Esophagus squamous epithelium (tissue), 5 donors: ENCODE measurements at regions not wholly inside any gene's neighbourhood (a gene's known extent, or its start where the extent isn't known, plus 50 kb on each side); places are given as distances from the start of the nearest gene placed in this dataset.

ENCODE experiments used
- DNase-seq: peaks from one replicate; lab custom pipeline; 2025; lab: John Stamatoyannopoulos, UW
- H3K27ac ChIP-seq, 4 donors: fragments of 200-600 bp; sonication (generic); one replicate each; pipeline ENCODE4 v1.5.1; 2016 to 2019; ENCODE audit warnings: mild to moderate bottlenecking in 1 of 4
- H3K27me3 ChIP-seq, 4 donors: fragments of 200-600 bp; sonication (generic); 1 replicate in 3 of 4; 2 replicates in 1 of 4; pipeline versions ENCODE4 v1.5.1 to v1.6.0; 2017 to 2021; ENCODE audit warnings: antibody characterized with exemption in 1 of 4
- H3K36me3 ChIP-seq, 3 donors: fragments of 200-600 bp; sonication (generic); one replicate each; pipeline ENCODE4 v1.5.1; 2016 to 2019
- H3K4me1 ChIP-seq, 3 donors: fragments of 200-600 bp; sonication (generic); one replicate each; pipeline ENCODE4 v1.5.1; 2017 to 2019
- H3K4me3 ChIP-seq, 4 donors: fragments of 200-600 bp; sonication (generic); 1 replicate in 3 of 4; 2 replicates in 1 of 4; pipeline ENCODE4 v1.5.1; 2016 to 2019; ENCODE audit warnings: mild to moderate bottlenecking in 2 of 4, moderate library complexity in 1 of 4
- H3K9me3 ChIP-seq, 3 donors: fragments of 200-600 bp; sonication (generic); one replicate each; pipeline ENCODE4 v1.5.1; 2016 to 2019
- CTCF ChIP-seq, 6 experiments: fragments of 450-650 bp in 4 of 6; fragments of 200-600 bp in 2 of 6; sonication (generic) in 2 of 6; IDR thresholded peaks; one replicate each; pipeline ENCODE4 v1.5.1; 2016 to 2019; ENCODE audit warnings: antibody characterized with exemption in 6 of 6, mild to moderate bottlenecking in 4 of 6, moderate library complexity in 4 of 6
- POLR2A ChIP-seq, 4 donors: fragments of 450-650 bp; IDR thresholded peaks; one replicate each; pipeline ENCODE4 v1.6.1; 2017; ENCODE audit warnings: antibody characterized with exemption in 4 of 4, mild to moderate bottlenecking in 4 of 4, moderate library complexity in 3 of 4
- WGBS, 2 donors: methylation state at CpG; one replicate each; pipeline ENCODE4 v1.1.5; 2018; 5-methylcytosine and 5-hydroxymethylcytosine counted together
- intact Hi-C: fragments of 100-400 bp; cut with DNase I; formaldehyde crosslinking; loops from one replicate; pipeline ENCODE4 v1.15.0; 2022
- donor health status: DM: yes; HTN: yes; CAD: no.

GRCh38 chr16:25390761-25391160 lies 133.1 kb upstream of the ZKSCAN2 start:
- intact Hi-C loops = no loop called here
- no peak for DNase-seq
- Histone ChIP-seq H3K27ac (no peak overlapping the region), H3K4me3 (no peak overlapping the region), H3K27me3 (no peaks in the 10 kb centered on the region), H3K4me1 (no peaks in the 10 kb centered on the region), H3K36me3 (no peaks in the 10 kb centered on the region), H3K9me3 (no peaks in the 10 kb centered on the region)
- no peak for TF ChIP-seq CTCF (IDR thresholded peaks at IDR 0.05)
- TF ChIP-seq POLR2A (IDR thresholded peaks at IDR 0.05) = no peak

GRCh38 chr16:25374556-25374955 lies 116.9 kb upstream of the ZKSCAN2 start:
- WGBS, 2 donors = 33 to 41% methylated on average over 4 of the region's 4 CpGs
- H3K4me3 ChIP-seq = no peak overlapping the region
- H3K9me3 ChIP-seq = no peaks in the 10 kb centered on the region
- no peaks in the 10 kb centered on the region for H3K27me3 ChIP-seq
- intact Hi-C loops = no loop called here
- no peaks in the 10 kb centered on the region for H3K4me1 ChIP-seq
- DNase-seq = no peak
- TF ChIP-seq CTCF (IDR thresholded peaks at IDR 0.05) = no peak
- TF ChIP-seq POLR2A (IDR thresholded peaks at IDR 0.05) = no peak
- no peak overlapping the region for H3K27ac ChIP-seq
- no peaks in the 10 kb centered on the region for H3K36me3 ChIP-seq

- H3K27ac ChIP-seq = no peak overlapping the region
- no peak for DNase-seq
- no peaks in the 10 kb centered on the region for H3K4me1 ChIP-seq
- no peak for TF ChIP-seq CTCF (IDR thresholded peaks at IDR 0.05)
- TF ChIP-seq POLR2A (IDR thresholded peaks at IDR 0.05) = no peak
- no peaks in the 10 kb centered on the region for H3K36me3 ChIP-seq
- H3K4me3 ChIP-seq = no peak overlapping the region
- 42 to 52% methylated on average over 2 of the region's 2 CpGs for WGBS, 2 donors
- intact Hi-C loops = no loop called here
- H3K9me3 ChIP-seq = no peaks in the 10 kb centered on the region
- no peaks in the 10 kb centered on the region for H3K27me3 ChIP-seq
Observed at GRCh38 chr16:25372716-25373115, 115.1 kb upstream of the ZKSCAN2 start.

- WGBS, 2 donors = 73 to 77% methylated on average over 5 to 6 of the region's 6 CpGs
- no peak for DNase-seq
- H3K27me3 ChIP-seq = no peaks in the 10 kb centered on the region
- no peaks in the 10 kb centered on the region for H3K4me1 ChIP-seq
- no peak overlapping the region for H3K4me3 ChIP-seq
- intact Hi-C loops = no loop called here
- no peak overlapping the region for H3K27ac ChIP-seq
- no peaks in the 10 kb centered on the region for H3K9me3 ChIP-seq
- TF ChIP-seq POLR2A (IDR thresholded peaks at IDR 0.05) (no peak), CTCF (IDR thresholded peaks at IDR 0.05) (no peak)
- no peaks in the 10 kb centered on the region for H3K36me3 ChIP-seq
Observed at GRCh38 chr16:25371342-25371741, 113.7 kb upstream of the ZKSCAN2 start.

- TF ChIP-seq CTCF (IDR thresholded peaks at IDR 0.05) = no peak
- TF ChIP-seq POLR2A (IDR thresholded peaks at IDR 0.05) = no peak
- no peaks in the 10 kb centered on the region for H3K27me3 ChIP-seq
- DNase-seq = no peak
- no peaks in the 10 kb centered on the region for H3K36me3 ChIP-seq
- no peak overlapping the region for H3K4me3 ChIP-seq
- H3K9me3 ChIP-seq = no peaks in the 10 kb centered on the region
- H3K27ac ChIP-seq = no peak overlapping the region
- no peaks in the 10 kb centered on the region for H3K4me1 ChIP-seq
- WGBS, 2 donors = 77 to 79% methylated on average over 6 of the region's 6 CpGs
- intact Hi-C loops = no loop called here
Observed at GRCh38 chr16:25370541-25370940, 112.9 kb upstream of the ZKSCAN2 start.
